ENCODE measurements at regions not wholly inside any gene's neighbourhood (a gene's known extent, or its start where the extent isn't known, plus 50 kb on each side); places are given as distances from the start of the nearest gene placed in this dataset.

GRCh38 chr16:76222087-76222486, 55.1 kb upstream of the CNTNAP4 start:
- DNase-seq (ENCODE audit: low read depth in 4 of 4, low spot score in 2 of 4) = no peak

GRCh38 chr16:76222853-76223252, 54.3 kb upstream of the CNTNAP4 start:
- DNase-seq (ENCODE audit: low read depth in 4 of 4, low spot score in 2 of 4) = no peak

- DNase-seq (ENCODE audit: low read depth in 4 of 4, low spot score in 2 of 4) = no peak
Measured at GRCh38 chr16:76226011-76226410, 51.2 kb upstream of the CNTNAP4 start.

GRCh38 chr16:76226481-76226880, 50.7 kb upstream of the CNTNAP4 start:
- DNase-seq (ENCODE audit: low read depth in 4 of 4, low spot score in 2 of 4) = no peak
